NCI-H1436 treated with DMSO at 0.1 percent for 48 hours (cell line): ENCODE measurements at regions not wholly inside any gene's neighbourhood (a gene's known extent, or its start where the extent isn't known, plus 50 kb on each side); places are given as distances from the start of the nearest gene placed in this dataset.

Experiments
- DNase-seq: peaks from one replicate; lab custom pipeline; 2025; lab: John Stamatoyannopoulos, UW

DNA sequence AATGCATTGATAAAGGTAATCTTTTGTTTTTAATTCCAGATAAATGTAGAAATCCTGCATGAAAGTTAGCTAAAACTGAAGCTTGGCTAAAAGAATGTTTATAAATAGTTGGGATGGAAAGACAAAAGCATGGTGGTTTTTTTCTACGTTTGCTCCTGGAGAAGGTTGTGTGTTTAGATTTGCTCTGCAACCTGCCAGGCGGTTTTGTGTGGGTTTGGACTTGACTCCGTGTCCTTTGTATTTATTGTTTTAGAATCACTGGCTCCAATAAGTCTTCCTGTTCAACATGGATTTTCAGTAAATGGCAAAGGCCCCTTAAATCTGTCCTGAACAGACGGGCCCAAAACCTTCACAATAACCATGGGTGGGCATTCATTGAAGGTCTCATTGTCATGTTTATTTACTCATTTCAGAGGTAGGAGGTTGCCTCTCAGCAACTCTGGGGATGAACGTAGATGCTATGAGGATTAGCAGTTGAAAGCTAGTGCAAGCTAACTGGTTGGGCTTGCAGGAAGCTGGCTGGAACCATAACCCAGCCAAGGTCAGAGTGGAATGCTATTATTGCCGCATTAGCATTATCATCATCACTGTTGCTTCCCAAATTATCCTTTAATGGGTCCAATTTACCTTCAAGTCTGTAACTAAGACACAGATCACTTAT lies 60.6 kb upstream of the ADAMTS9 start:
- no peak for DNase-seq

DNA sequence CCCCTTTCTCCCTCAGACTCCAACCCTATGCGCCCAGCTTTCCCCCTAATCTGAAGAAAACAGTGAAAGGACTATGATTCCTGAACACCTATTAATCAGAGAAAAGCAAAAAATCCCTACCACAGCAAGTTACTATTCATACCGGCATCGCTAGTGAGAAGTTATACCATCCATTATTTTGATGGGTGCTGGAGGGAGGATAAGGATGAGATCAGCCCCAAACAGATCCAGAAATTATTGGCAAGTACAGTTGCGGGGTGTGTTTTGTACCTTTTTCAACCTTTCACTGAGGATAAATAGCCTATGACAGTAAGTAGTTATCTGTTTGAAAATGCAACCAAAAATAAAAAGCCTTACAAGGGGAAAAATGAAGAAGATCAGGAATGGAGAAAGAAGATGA lies 59.9 kb upstream of the ADAMTS9 start:
- no peak for DNase-seq

DNA sequence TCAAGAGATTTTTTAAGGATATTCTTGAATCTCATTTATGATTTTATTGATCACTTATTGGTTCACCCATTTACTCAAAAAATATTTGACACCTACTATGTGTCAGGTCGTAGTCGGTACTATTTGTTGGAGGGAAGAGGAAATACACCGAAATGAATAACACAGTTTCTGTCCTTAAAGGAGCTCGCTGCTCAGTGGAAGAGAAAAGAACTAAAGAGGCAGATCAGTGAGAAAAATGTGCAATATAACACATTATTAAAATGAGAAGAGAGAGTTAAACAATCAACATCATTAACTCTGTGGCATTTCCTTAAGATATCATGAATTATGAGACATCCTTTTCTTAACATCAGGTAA lies 56.1 kb upstream of the ADAMTS9 start:
- no peak for DNase-seq

DNA sequence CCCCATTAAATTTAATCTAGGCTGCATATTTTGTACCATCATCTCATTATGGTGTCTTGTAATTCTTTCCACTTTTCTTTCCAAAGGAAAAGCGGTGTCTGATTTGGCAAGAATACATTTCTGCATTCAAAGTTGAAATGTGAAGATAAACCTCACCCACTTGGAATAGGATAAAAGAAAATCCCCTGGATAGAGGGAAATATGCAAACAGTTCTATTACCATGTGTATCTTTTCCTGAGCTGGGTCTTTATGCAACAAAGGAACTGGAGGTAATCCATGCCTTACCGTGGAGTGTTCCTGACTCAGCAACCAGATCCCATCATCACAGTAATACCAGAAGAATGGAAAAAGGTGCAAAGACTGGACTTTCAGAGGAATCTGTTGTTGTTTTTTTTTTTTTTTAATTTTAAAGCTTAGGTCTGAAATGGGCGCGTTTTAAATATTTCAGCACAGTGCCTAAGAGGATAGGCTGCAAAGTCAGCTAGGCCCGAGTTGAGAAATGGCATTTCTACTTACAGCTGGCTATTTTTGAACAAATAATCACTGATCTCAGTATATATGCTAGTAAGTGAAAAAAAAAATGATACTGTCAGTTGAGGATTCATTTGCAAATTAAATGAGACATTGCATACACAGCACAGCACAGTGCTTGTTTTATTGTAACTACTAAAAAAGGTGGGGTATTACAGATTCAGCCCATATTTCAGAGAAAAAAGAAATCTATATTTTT lies 55.5 kb upstream of the ADAMTS9 start:
- no peak for DNase-seq

GRCh38 chr3:64741341-64741740 lies 53.5 kb upstream of the ADAMTS9 start:
- DNase-seq = no peak

GRCh38 chr3:64739971-64740631 lies 52.3 kb upstream of the ADAMTS9 start:
- DNase-seq = no peak
